GM19035 (cell line): ENCODE measurements at regions not wholly inside any gene's neighbourhood (a gene's known extent, or its start where the extent isn't known, plus 50 kb on each side); places are given as distances from the start of the nearest gene placed in this dataset.

Source experiments
- ATAC-seq: cut with Tn5 transposase; IDR thresholded peaks from one replicate; pipeline ENCODE4 v1.9.1; 2021; ENCODE audit not compliant: unreplicated experiment

DNA sequence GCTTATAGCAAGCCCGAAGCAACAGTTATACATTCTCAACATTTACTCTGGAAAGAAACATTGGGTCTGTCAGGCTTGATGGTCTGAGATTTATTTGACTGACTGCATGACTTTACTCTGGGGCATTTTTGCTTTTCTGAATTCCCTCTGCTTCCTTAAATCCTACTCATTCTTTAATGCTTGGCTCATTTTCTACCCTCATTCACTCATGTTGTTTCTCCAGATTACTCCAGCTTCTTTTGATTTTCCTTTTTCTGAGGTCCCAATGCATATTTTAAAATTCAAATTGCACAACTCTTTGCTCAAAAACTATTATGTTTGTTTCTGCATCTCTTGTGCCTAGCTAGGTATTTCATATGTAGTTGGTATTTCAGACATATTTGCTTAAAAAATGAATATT is 2002.9 kb upstream of the NUDT12 start:
- ATAC-seq: no peak

DNA sequence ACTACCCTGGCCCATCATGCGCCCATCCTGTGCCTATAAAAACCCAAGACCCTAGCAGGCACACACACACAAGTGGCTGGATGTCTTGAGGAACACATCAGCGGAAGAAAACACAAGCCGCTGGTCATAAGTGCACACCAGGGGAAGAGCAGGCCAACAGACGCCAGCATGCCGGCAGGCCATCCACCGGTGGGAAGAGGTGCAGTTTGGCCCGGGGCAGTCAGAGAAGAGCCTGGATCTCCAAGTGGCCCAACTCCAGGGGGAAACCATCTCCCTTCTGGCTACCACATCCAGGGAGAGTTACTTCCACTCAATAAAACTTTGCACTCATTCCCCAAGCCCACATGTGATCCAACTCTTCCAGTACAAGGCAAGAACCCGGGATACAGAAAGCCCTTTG is 2001.3 kb upstream of the NUDT12 start:
- ATAC-seq: no peak

DNA sequence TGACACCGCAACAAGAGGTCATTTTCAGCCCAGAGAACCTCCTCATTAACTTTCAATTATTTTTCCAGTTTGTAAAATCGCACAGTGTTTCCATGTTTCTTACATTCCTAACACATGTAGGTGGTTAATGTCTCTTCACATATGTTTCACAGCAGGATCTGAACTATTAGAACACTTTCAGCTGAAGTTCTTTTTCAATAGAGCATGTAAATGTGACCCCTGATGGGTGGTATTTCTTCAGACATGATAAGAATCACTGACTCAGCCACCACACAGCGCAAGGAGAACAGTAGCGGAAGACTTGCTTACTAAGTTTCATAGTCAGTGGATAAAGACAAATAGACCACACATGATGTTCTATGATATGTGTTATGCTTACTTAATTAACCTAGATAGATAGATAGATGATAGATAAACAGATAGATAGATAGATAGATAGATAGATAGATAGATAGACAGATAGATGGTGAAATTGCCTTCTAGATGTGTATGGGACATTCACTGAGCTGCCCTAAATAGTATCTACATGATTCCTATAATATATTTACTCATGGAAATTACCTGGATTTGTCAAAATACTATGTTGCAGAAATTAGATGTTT is 1992.1 kb upstream of the NUDT12 start:
- ATAC-seq: no peak

DNA sequence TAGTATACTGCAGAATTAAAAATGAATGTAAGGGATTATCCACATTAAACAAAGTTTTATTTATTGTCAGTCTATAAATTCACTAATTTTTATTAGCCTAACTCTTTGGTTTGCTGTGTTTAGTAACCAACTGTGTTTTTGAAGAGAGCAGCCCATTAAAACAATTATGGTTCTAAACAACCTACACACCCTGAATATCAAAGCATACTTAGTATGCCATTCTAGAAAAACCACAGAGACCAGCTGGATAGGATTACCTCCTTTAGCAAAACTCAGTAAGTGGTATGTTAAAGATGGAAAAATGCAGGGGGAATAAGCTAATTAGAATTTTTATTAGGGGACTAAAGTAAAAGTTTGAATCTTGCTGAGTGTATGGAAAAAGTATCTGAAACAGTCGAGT is 1981.7 kb upstream of the NUDT12 start:
- ATAC-seq: no peak

DNA sequence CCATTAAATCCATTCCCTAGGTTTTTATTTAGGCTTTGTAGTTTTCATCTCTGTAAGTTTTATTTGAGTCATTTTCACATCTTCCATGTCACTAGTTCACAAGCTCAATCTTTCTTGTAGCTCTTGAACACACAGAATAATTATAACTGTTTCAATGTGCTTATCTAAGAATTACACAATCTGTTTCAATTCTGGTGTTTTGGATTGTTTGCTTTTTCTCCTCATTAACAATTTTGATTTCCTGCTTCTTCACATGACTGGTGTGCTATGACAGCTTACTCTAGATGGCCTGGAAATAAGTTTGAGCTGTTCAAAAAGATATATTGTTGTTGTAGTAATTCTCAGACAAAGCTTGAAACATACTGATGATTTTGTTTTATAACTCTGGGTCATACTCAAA is 1974.1 kb upstream of the NUDT12 start:
- ATAC-seq: no peak

DNA sequence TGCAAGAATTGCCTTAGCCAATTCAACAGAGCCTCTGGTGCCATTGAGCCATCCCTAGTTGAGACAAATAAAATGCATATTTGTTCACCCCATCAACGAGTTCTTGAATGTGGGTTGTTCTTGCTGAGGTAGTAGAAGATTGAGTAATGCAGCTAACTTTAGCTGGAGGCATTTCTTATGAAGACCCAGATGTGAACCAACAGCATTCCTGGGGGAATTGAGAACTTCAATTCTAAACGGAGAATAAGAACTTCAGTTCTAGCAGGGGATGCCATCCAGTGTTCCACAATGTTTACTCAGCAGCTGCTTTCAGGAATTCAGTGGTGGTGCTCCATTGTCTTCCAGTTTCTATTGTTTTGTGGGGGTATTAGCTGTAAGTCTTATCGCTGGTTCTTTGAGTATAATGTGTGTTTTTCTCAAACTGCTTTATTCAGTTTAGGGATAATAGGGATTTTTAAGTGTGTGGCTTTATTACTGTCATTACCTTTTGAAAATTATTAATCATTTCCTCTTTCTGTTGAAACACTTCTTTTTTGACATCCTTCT is 1968.2 kb upstream of the NUDT12 start:
- no peak for ATAC-seq

DNA sequence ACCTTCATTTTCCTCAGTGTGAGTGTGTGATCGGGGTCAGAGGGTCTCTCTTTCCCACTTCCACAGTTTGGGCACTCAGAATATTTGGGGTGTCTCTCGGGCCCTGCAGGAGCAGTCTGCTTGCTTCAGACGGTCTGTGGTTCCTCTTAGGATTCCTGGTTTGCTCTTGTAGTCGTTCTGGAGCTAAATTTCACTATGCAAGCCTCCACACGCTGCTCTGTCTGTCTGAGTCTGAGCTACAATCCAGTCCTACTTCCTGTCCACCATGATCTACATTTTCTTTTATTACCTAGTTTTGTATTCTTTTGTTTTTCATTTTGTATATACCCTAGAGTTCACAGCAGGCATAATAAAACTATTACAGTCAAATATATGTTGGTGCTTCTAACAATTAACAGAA is 1967.3 kb upstream of the NUDT12 start:
- ATAC-seq: no peak

DNA sequence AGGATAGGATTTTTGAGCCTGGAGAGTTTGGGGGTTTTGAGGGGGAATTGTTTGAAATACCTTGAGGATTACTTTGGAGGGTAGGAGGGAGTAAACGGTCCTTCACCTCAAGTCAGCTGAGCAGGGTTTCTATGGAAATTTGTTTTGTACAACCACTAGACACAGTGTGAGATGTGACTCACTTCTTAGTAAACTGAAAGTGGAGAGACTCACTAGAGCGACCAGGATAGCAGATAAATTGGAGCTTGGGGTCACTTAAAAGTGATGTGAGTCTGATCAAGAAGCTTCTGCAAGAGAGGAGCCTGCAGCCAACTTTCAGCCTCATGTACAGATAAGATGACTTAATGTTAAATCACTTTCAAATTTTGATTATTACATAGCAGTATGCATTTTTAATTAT is 1945.9 kb upstream of the NUDT12 start:
- ATAC-seq: no peak

DNA sequence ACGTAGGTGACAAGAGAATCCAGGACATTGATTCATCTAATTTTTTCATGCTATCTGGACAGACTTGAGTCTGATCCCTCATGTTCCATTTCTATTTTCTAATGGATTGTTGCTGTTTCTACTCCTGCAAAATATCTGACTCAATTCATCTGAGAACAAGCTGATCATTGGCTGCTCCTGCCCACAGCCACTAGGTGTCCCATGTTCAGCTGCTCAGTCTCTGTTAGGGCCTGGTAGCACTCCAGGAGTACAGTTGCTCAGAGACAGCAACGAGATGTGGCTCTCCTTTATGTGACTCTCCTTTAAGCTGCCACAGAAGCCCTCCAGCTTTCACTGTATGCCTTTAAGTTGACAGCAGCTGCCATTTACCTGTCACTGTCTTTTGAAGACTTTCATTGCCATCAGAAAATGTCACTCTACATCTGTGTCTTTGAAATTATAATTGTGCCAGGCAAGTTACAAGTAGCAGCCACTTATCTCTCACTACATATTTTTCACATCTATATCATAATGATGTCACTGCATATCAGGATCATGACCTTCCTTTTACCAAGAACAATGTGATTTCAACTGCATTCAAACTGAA is 1944.2 kb upstream of the NUDT12 start:
- no peak for ATAC-seq

DNA sequence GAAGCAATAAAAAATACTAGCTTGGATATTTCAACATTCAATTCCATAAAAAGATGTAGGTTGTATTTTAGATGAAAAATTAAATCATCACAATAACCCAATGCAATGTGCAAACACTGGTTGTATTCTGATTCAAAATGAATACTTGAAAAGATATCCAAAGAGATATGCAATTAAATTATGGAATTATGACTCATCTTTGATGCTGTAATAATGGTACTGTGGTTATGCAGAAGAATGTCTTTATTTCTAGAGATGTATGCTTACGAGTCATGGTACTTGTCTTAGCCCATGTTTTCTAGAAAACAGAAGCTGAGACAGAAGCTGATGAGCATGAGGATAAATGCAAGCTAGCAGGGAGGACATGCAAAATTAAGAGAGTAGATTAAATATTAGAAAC is 1941.4 kb upstream of the NUDT12 start:
- no peak for ATAC-seq

DNA sequence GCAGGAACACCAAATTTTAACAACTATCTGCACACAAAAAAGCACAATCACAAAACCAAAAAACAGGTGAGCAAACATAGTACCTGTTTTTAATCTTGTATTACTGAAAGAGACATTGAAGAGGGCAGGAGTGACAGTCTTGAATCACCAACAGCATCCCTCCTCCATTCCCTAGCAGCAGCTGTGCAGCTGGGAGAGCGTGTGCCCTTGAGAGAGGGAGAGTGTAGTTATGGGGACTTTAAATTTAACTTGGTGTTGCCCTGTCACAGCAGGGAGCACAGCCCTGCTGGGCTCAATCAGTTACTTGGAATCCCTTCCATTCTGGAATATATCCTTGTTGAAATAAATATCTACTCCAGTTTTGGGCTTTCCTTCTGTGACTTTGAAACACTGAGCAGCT is 1938.7 kb upstream of the NUDT12 start:
- no peak for ATAC-seq

DNA sequence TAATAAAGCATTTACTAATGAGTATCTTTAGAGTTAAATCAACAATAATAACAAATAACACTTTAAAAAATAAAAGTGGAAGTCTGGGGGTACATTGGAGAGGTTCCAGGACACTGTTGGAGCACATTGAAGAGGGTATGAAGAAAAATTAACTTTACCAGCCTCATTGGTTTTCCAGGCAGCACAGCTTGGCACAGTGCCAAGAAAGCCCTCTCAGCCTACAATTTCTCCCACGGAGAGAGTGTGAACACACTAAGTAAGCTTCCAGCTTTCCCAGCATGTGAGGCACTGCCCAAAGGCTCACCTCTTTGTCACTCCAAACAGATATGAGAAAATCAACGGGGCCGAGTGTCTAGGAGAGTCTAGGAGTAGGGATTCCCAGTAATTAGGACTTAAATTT is 1912.8 kb upstream of the NUDT12 start:
- no peak for ATAC-seq

DNA sequence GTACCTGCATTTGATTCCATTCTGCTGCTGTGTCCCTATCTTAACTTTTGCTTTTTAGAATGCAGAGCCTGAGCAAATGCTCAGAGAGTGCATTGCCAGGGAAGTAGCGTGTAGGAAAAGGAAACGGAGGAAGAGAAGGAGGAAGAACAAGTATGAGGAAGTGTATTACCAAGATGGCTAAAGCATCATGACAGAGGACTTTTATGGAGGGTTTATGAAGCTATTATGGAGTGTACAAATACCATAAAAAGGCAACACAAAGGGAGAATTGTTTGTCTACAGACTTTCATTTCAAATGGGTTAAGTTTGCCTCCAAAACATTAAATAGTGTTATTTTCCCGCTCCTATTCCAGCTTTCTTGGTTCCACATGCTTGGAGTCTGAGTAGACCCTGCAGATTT is 1899.8 kb upstream of the NUDT12 start:
- ATAC-seq: no peak

DNA sequence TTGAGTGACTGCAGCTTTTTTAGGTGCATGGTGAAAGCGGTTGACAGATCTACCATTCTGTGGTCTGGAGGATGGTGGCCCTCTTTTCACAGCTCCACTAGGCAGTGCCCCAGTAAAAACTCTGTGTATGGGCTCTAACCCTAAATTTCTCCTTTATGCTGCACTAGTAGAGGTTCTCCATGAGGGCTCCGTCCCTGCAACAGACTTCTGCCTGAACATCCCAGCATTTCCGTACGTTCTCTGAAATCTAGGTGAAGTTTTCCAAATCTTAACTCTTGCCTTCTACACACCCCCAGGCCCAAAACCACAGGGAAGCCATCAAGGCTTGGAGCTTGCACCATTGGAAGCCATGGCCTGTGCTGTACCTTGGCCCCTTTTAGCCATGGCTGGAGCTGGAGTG is 1898.1 kb upstream of the NUDT12 start:
- ATAC-seq: no peak

DNA sequence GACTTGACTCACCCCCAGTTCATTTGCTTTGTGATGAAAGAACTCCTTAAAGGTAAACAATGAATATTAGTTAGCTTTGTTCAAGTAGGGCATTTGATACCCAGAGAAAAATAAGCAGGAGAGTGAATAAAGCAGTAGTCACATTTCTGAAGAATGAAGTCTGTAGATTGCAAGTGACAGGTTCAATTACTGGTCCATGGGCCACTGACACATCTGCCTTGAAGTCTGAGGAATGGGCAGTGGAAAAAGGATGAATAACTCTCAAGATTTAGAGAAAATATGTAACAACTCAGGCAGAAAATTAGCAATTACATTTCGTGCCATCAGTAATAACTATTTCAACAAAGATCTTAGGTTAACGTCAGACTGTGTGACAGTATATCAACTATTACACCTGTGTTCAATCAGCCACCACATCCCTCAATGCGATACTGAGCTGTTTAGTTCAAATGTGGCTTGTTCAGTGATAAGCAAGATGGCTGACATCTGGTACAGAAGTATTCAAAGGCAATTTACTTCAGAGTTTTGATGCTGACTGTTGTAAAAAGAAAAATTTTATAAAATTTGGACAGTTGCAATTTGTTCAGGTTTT is 1890.7 kb upstream of the NUDT12 start:
- no peak for ATAC-seq

DNA sequence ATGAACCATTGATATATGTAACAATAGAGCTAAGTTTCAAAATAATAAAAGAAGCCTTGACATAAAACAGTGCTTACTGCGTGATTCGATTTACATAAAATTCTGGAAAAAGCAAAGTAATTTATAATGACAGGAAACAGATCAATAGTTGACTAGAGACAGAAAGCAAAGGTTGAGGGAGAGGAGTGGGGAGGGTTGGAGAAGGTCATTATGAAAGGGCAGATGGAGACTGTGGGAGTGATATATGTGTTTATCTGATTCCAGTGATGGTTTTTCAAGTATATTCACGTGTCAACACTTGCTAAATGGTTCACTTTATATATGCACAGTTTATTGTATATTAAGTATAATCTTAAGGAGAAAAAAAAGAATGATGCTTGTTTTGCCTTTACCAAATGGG is 1885.7 kb upstream of the NUDT12 start:
- no peak for ATAC-seq

DNA sequence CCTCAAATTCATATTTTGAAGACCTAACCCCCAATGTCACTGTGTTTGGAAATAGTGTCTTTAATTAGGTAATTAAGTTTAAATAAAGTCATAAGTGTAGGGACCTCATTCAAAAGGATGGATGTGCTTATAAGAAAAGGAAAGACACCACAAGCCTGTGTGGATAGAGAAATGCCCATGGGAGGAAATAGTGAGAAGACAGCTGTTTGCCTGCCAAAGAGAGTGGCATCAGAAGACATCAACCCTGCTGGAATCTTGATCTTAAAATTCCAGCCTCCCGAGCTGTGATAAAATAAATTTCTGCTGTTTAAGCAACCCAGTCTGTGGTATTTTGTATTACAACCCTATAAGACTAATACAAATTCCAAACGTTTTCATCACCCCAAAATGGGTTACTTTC is 1867.9 kb upstream of the NUDT12 start:
- ATAC-seq: no peak

DNA sequence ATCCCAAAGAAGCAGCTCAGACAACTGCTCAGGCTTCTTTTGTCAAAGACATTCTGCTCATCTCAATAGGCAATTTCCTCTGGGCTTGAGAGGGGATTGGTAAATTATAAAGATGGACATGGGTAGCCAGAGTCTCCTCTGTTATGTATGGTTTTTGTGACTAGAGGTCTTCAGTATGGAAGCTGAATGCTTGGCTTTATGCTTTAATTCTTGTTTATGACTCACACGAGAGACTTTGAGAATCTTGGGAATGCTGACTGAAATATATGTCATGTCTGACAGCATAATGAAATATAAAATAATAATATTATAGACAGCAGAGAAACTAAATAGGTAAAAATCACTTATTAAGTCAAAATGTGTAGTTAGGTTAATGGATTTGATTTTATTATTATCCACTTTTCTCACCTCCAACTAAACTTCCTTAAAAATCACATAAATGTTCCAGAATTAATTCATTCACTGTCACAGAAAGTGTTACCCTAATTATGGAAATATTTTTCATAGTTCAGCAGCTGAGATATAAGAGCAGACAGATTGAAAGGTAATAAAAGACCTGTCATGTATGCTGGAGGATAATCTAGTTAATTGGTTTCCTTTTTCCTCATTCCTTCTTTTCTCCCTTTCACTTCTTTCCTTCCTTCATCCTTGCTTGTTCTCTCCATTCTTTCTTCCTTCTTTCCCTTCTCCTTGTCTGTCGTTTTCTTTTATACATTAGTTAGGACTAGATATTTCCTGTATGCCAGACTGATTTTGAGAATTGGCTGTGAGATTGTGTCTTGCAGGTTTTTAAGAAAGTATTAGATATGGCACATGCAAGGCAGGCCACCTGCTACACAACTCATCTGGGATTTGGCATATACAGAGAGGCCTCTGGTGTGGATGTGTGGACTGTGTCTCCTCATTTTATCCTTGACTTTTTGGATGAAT is 1866.1 kb upstream of the NUDT12 start:
- no peak for ATAC-seq

DNA sequence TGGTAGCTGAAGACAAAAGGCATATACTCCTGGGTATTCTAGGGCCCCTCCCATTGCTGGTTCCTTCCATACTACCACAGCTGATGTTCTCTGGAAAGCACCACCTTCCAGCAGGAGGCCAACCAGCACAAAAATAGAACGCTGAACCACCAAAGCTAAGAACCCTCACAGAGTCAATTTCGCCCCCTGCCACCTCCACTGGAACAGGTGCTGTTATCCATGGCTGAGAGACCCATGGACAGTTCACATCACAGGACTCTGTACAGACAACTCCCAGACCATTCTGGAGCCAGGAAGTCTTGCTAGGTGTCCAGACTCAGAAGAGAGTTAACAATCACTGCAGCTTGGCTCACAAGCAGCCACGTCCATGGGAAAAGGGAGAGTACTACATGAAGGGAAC is 1851.5 kb upstream of the NUDT12 start:
- ATAC-seq: no peak

DNA sequence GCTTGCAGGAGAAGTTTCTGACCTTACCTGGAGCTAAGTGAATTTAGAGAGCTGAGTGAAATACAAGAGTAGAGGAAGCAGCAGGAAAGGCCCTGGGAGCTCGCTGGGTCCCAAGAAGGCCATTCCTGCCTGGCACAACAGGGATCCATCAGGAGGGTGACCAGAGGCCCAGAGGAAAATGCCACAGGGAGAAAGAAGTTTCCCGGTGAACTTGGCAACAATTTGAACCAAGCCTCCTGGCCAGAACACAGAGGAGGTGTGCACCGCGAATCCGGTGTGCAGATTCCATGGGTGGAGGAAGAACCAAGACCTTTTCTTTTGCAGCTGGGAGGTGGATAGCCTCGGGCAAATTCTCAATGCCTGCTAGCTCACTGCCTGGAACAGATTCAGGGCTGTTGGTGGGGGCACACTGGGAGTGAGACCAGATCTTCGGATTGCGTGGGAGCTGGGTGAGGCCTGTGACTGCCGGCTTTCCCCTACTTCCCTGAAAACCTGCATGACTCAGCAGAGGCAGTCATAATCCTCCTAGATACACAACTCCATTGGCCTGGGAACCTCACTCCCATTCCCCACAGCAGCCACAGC is 1850.9 kb upstream of the NUDT12 start:
- ATAC-seq: no peak

DNA sequence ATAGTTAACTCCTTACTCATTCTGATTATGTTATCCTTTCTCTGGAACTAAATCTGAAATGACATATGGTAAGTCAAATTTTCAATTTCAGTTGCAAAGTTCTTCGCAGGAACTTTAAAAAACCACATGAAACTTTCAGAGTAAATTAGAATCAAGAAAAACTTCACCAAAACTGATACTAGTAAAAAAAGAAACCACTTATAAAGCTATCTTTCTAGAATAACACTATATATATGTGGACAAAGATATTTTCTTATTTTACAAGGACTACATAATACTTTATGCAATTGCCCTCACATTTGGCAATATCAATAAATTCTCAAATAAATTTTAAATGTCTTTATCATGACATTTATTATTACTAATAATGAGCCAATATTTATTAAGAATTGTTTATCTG is 1847.1 kb upstream of the NUDT12 start:
- ATAC-seq: no peak
